Colonic mucosa (tissue), 4 donors: ENCODE measurements at regions not wholly inside any gene's neighbourhood (a gene's known extent, or its start where the extent isn't known, plus 50 kb on each side); places are given as distances from the start of the nearest gene placed in this dataset.

Experiments
- DNase-seq: peaks from one replicate; pipeline ENCODE4 v3.0.0-alpha.2; 2020
- H3K27ac ChIP-seq: fragments of 200-600 bp; one replicate; pipeline ENCODE4 v1.8.0; 2021
- H3K27me3 ChIP-seq: fragments of 200-600 bp; one replicate; pipeline ENCODE4 v1.8.0; 2021
- H3K36me3 ChIP-seq: fragments of 200-600 bp; one replicate; pipeline ENCODE4 v1.8.0; 2021
- H3K4me1 ChIP-seq: fragments of 200-600 bp; one replicate; pipeline ENCODE4 v1.8.0; 2021; ENCODE audit warnings: mild to moderate bottlenecking
- H3K4me3 ChIP-seq: fragments of 200-600 bp; one replicate; pipeline ENCODE4 v1.8.0; 2021
- H3K9ac ChIP-seq, 2 donors: one replicate each; pipeline ENCODE4 v1.7.0; 2013; ENCODE audit warnings: control low read depth in 2 of 2, low read depth in 2 of 2, low read length in 2 of 2
- H3K9me3 ChIP-seq: fragments of 200-600 bp; one replicate; pipeline ENCODE4 v1.8.0; 2021
- CTCF ChIP-seq: fragments of 200-600 bp; IDR thresholded peaks from one replicate; pipeline ENCODE4 v1.8.0; 2022; ENCODE audit warnings: antibody characterized with exemption, mild to moderate bottlenecking
- intact Hi-C: fragments of 100-400 bp; cut with DNase I; formaldehyde crosslinking; loops from one replicate; pipeline ENCODE4 v1.14.1; 2022
- donor health status: healthy.
- donor health status: DM: no; HTN: no; CAD: no.
- donor health status: DM: no; HTN: no; CAD: no.

- Histone ChIP-seq H3K9me3 (no peaks in the 10 kb centered on the region), H3K27ac (no peak overlapping the region), H3K4me3 (no peak overlapping the region), H3K36me3 (no peaks in the 10 kb centered on the region), H3K4me1 (no peaks in the 10 kb centered on the region), H3K9ac (no peak overlapping the region), H3K27me3 (no peaks in the 10 kb centered on the region)
- intact Hi-C loops = no loop called here
- TF ChIP-seq CTCF = no peak
- no peak for DNase-seq
Measured at GRCh38 chr11:116656011-116656410, 116.8 kb downstream of the BUD13 start.

GRCh38 chr11:116654526-116654925 lies 118.3 kb downstream of the BUD13 start:
- Histone ChIP-seq H3K27ac (no peak overlapping the region), H3K27me3 (no peaks in the 10 kb centered on the region), H3K4me1 (no peaks in the 10 kb centered on the region), H3K9me3 (no peaks in the 10 kb centered on the region), H3K4me3 (no peak overlapping the region), H3K36me3 (no peaks in the 10 kb centered on the region), H3K9ac (no peak overlapping the region)
- no peak for TF ChIP-seq CTCF
- no peak for DNase-seq
- intact Hi-C loops = no loop called here

- DNase-seq = no peak
- H3K27me3 ChIP-seq = no peaks in the 10 kb centered on the region
- no peaks in the 10 kb centered on the region for H3K36me3 ChIP-seq
- no peak overlapping the region for H3K27ac ChIP-seq
- no peak overlapping the region for H3K9ac ChIP-seq
- H3K9me3 ChIP-seq = no peaks in the 10 kb centered on the region
- H3K4me1 ChIP-seq = no peaks in the 10 kb centered on the region
- H3K4me3 ChIP-seq = no peak overlapping the region
- intact Hi-C loops = no loop called here
- no peak for TF ChIP-seq CTCF
Measured at GRCh38 chr11:116653206-116653605, 119.6 kb downstream of the BUD13 start.

- intact Hi-C loops = no loop called here
- no peak overlapping the region for H3K27ac ChIP-seq
- no peak for TF ChIP-seq CTCF
- H3K27me3 ChIP-seq = no peaks in the 10 kb centered on the region
- H3K4me1 ChIP-seq = no peaks in the 10 kb centered on the region
- H3K36me3 ChIP-seq = no peaks in the 10 kb centered on the region
- H3K9ac ChIP-seq = no peak overlapping the region
- no peaks in the 10 kb centered on the region for H3K9me3 ChIP-seq
- DNase-seq = no peak
- no peak overlapping the region for H3K4me3 ChIP-seq
Measured at GRCh38 chr11:116651737-116652237, 121.0 kb downstream of the BUD13 start.

- no peaks in the 10 kb centered on the region for H3K9me3 ChIP-seq
Measured at GRCh38 chr11:116651098-116651736, 121.6 kb downstream of the BUD13 start.

More at GRCh38 chr11:116651098-116651736, 121.6 kb downstream of the BUD13 start:
- Histone ChIP-seq H3K27ac (no peak overlapping the region), H3K4me1 (no peaks in the 10 kb centered on the region), H3K9ac (no peak overlapping the region), H3K27me3 (no peaks in the 10 kb centered on the region), H3K4me3 (no peak overlapping the region), H3K36me3 (no peaks in the 10 kb centered on the region)
- intact Hi-C loops = no loop called here
- no peak for DNase-seq
- TF ChIP-seq CTCF = no peak
